HepG2 (cell line): ENCODE measurements at regions not wholly inside any gene's neighbourhood (a gene's known extent, or its start where the extent isn't known, plus 50 kb on each side); places are given as distances from the start of the nearest gene placed in this dataset.

Experiments
- ATAC-seq: fragments of 200-7000 bp; cut with Tn5 transposase; 3 replicates; pipeline ENCODE4 v1.9.1; 2020; ENCODE audit warnings: mild to moderate bottlenecking, moderate library complexity
- BruUV-seq: library from RNA; stranded (reverse); fragments of 400-500 nt; replicated peaks from 2 replicates; lab custom pipeline; 2021; lab: Mats Ljungman, UMichigan
- CTCF ChIA-PET: fragments of 300-600 bp; formaldehyde crosslinking; extraction: SDS; loops from one replicate; lab custom pipeline; 2021; ENCODE audit warnings: low total read pairs, inconsistent platforms, low intra/inter-chr PET ratio; lab: Yijun Ruan, JAX
- POLR2A ChIA-PET: fragments of 350-600 bp; sonication (Branson Sonifier 250); formaldehyde crosslinking; loops from one replicate; lab custom pipeline; 2020; ENCODE audit warnings: antibody characterized with exemption, inconsistent platforms; lab: Yijun Ruan, JAX
- DNase-seq: peaks from one replicate; pipeline ENCODE4 v3.0.0-alpha.2; 2015; ENCODE audit warnings: low spot score
- FAIRE-seq: peaks from 3 replicates; lab custom pipeline; 2011; peaks lifted over from hg19 to GRCh38; lab: Jason Lieb, UNC
- H2AFZ ChIP-seq: one replicate; pipeline ENCODE4 v1.6.1; 2011; ENCODE audit warnings: low read length, inconsistent platforms
- H3K27ac ChIP-seq: fragments of 300-600 bp; 3 replicates; pipeline ENCODE4 v1.8.0; 2011; ENCODE audit warnings: mixed run types, mild to moderate bottlenecking, mixed read lengths, low read length, inconsistent platforms; ENCODE audit not compliant: insufficient read depth; ENCODE audit errors: extremely low read length
- H3K27me3 ChIP-seq, 2 experiments: fragments of 200-600 bp in 1 of 2; 2 replicates in 1 of 2; 3 replicates in 1 of 2; pipeline versions ENCODE4 v1.6.0 to v1.8.0; 2011; ENCODE audit warnings: low read length in 2 of 2, mild to moderate bottlenecking in 2 of 2, moderate library complexity in 2 of 2, inconsistent platforms in 1 of 2; ENCODE audit not compliant: insufficient read depth in 2 of 2, control insufficient read depth in 1 of 2
- H3K36me3 ChIP-seq, 2 experiments: fragments of 200-600 bp in 1 of 2; replicated peaks in 1 of 2; 2 replicates in 1 of 2; 3 replicates in 1 of 2; pipeline versions ENCODE4 v1.5.1 to v1.8.0; 2011; ENCODE audit warnings: low read length in 2 of 2, inconsistent platforms in 1 of 2; ENCODE audit not compliant: insufficient read depth in 2 of 2, control insufficient read depth in 1 of 2
- H3K4me1 ChIP-seq: 2 replicates; pipeline ENCODE4 v1.5.1; 2012; ENCODE audit warnings: low read length, inconsistent platforms; ENCODE audit not compliant: insufficient read depth
- H3K4me2 ChIP-seq: 2 replicates; pipeline ENCODE4 v1.6.0; 2011; ENCODE audit warnings: low read depth, low read length, inconsistent platforms
- H3K4me3 ChIP-seq, 3 experiments: fragments of 200-600 bp in 1 of 3; sonication (generic), shearing (Covaris generic) in 1 of 3; replicated peaks in 1 of 3; 2 replicates each; pipeline ENCODE4 v1.5.1; 2011 to 2016; ENCODE audit warnings: low read length in 3 of 3, inconsistent platforms in 2 of 3, low read depth in 2 of 3, mild to moderate bottlenecking in 2 of 3, control low read depth in 1 of 3, mixed read lengths in 1 of 3; ENCODE audit not compliant: insufficient read depth in 1 of 3
- H3K79me2 ChIP-seq: one replicate; pipeline ENCODE4 v1.6.1; 2011; ENCODE audit warnings: low read length, inconsistent platforms; ENCODE audit not compliant: insufficient read depth
- H3K9ac ChIP-seq: 2 replicates; pipeline ENCODE4 v1.6.0; 2011; ENCODE audit warnings: mild to moderate bottlenecking, low read depth, low read length, inconsistent platforms; ENCODE audit not compliant: insufficient read depth
- H3K9me3 ChIP-seq: 2 replicates; pipeline ENCODE4 v1.5.1; 2012; ENCODE audit warnings: mild to moderate bottlenecking, low read length
- H4K20me1 ChIP-seq: 2 replicates; pipeline ENCODE4 v1.6.0; 2011; ENCODE audit warnings: inconsistent platforms, mild to moderate bottlenecking, low read length, moderate library complexity; ENCODE audit not compliant: insufficient read depth
- AKAP8 ChIP-seq: sonication (generic); formaldehyde crosslinking; IDR thresholded peaks from 2 replicates; pipeline ENCODE4 v1.5.1; 2020; ENCODE audit warnings: mild to moderate bottlenecking, missing genetic modification reagents
- ATF7 ChIP-seq, 2 experiments: fragments of 450-650 bp in 1 of 2; sonication (generic) in 1 of 2; formaldehyde crosslinking in 1 of 2; IDR thresholded peaks; 2 replicates each; pipeline versions ENCODE4 v1.4.0 to v1.6.1; 2016 to 2020; ENCODE audit warnings: antibody characterized with exemption in 1 of 2, mild to moderate bottlenecking in 1 of 2, missing genetic modification reagents in 1 of 2
- PCBP1 ChIP-seq: fragments of 200-400 bp; formaldehyde crosslinking; IDR thresholded peaks from 2 replicates; pipeline ENCODE4 v1.6.1; 2017; ENCODE audit warnings: mild to moderate bottlenecking, low read depth, low read length, borderline replicate concordance
- POGZ ChIP-seq: sonication (generic); formaldehyde crosslinking; IDR thresholded peaks from 2 replicates; pipeline ENCODE4 v1.4.0; 2020; ENCODE audit warnings: mild to moderate bottlenecking, missing genetic modification reagents
- ZBTB38 ChIP-seq: sonication (generic); formaldehyde crosslinking; IDR thresholded peaks from 2 replicates; pipeline ENCODE4 v1.5.1; 2020; ENCODE audit warnings: mild to moderate bottlenecking, missing genetic modification reagents
- ZNF788 ChIP-seq: sonication (generic); formaldehyde crosslinking; IDR thresholded peaks from 2 replicates; pipeline ENCODE4 v1.5.0; 2020; ENCODE audit warnings: mild to moderate bottlenecking, missing genetic modification reagents, borderline replicate concordance
- WGBS: methylation state at CpG from one replicate; pipeline ENCODE4 v1.1.6; 2017; ENCODE audit warnings: low lambda C conversion rate; 5-methylcytosine and 5-hydroxymethylcytosine counted together
- in situ Hi-C: cut with HindIII; loops from 2 replicates; pipeline ENCODE4 v1.10.0; 2017; ENCODE audit warnings: low pct_unique_long_range_greater_than_20kb; ENCODE audit not compliant: extremely low pct_ligation_motif_present
- intact Hi-C: fragments of 100-400 bp; cut with micrococcal nuclease; formaldehyde crosslinking; loops from one replicate; pipeline ENCODE4 v1.10.0; 2022; ENCODE audit not compliant: unreplicated experiment
- TF ChIP-seq, protein P1 (sequence below): sonication (generic); formaldehyde crosslinking; IDR thresholded peaks from 2 replicates; pipeline ENCODE4 v1.8.0; 2022; ENCODE audit warnings: missing genetic modification reagents, mild to moderate bottlenecking, inconsistent platforms, borderline replicate concordance
- TF ChIP-seq, protein P2 (sequence below): sonication (generic); formaldehyde crosslinking; IDR thresholded peaks from 2 replicates; pipeline ENCODE4 v1.4.0; 2020; ENCODE audit warnings: mild to moderate bottlenecking, missing genetic modification reagents

DNA sequence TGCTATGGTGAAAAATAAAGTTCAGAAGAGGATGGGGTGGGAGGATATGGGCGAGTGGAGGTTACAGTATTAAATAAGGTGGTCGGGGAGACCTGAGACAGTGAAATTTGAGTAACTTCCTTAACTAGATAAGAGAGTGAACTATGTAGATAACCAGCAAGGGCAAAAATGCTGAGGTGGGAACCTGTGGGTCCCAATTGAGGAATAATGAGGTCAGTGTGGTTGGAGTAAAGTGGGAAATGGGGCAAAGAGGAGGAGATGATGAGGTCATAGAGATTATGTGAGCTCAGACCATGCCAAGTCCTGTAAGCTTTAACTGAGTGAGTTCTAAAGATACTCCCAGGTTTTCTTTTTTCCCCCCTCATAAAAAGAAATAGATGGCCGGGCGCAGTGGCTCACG is 614.6 kb upstream of the PLXNA2 start:
- H3K4me1 ChIP-seq, result no peaks in the 10 kb centered on the region
- no peak overlapping the region for H3K27ac ChIP-seq
- H3K4me2 ChIP-seq, result no peak overlapping the region
- peaks cover 11% of the 10 kb centered on the region for H3K9me3 ChIP-seq
- TF ChIP-seq, protein P1, sequence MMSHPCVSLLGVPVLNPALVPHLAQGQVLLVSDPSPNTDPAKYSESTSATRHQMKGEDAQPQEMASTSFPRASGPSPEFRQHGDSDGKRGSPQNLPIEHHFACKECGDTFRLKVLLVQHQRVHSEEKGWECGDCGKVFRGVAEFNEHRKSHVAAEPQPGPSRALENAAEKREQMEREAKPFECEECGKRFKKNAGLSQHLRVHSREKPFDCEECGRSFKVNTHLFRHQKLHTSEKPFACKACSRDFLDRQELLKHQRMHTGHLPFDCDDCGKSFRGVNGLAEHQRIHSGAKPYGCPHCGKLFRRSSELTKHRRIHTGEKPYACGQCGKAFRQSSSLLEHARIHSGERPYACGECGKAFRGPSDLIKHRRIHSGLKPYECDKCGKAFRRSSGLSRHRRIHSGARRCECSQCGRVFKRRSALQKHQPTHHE, result no peak
- TF ChIP-seq ATF7 (IDR thresholded peaks at IDR 0.05) (peak; percentile 49), ATF7 (CRISPR knock-in tag; IDR thresholded peaks at IDR 0.05) (no peak)
- CTCF ChIA-PET, result no interaction called here
- intact Hi-C loops, result no loop called here
- no TSS peak for BruUV-seq
- in situ Hi-C loops, result no loop called here
- no peaks in the 10 kb centered on the region for H3K36me3 ChIP-seq
- H4K20me1 ChIP-seq, result no peaks in the 10 kb centered on the region
- no peak overlapping the region for H2AFZ ChIP-seq
- no peaks in the 10 kb centered on the region for H3K79me2 ChIP-seq
- no peak overlapping the region for H3K9ac ChIP-seq
- POLR2A ChIA-PET, result no interaction called here
- 29% methylated on average over 4 of the region's 5 CpGs for WGBS
- FAIRE-seq (no peak), ATAC-seq (no peak), DNase-seq (no peak)
- no peak overlapping the region for H3K4me3 ChIP-seq
- H3K27me3 ChIP-seq, result no peaks in the 10 kb centered on the region; a peak in 1 of 5 replicates

DNA sequence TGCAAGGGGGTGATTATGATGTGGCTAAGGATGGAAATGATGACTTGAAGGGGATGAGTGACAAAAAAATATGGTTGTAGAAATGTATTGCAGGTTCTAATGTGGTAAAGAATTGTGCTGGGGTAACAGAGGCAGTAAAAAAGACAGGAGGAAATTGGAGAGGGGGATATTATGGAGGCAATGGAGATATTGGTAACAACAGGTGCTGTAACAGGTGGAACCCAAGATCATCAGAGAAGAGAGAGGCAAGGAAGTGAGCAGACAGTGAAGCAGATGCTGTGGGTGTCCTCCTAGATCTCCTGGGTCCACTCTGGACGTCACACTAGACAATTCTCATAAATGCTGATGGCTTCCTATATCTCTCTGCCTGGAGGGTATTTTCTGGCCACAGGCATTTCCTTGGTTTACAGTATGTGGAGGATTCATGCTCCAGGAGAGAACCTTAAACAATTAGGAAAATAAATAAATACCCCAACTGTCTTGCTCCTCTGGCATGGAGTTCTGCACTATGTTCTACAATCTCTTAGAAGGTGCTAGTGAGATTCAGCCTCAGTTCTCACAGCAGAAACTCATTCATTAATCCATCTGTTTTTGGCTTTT is 620.3 kb upstream of the PLXNA2 start:
- no TSS peak for BruUV-seq
- in situ Hi-C loops, result no loop called here
- H3K27ac ChIP-seq, result no peak overlapping the region
- FAIRE-seq (no peak), DNase-seq (no peak), ATAC-seq (no peak)
- H2AFZ ChIP-seq, result no peak overlapping the region
- H3K4me1 ChIP-seq, result no peaks in the 10 kb centered on the region
- POLR2A ChIA-PET, result no interaction called here
- WGBS, result 0% methylated on average over 1 of the region's 1 CpG
- H3K36me3 ChIP-seq, result no peaks in the 10 kb centered on the region
- no peaks in the 10 kb centered on the region for H3K27me3 ChIP-seq
- no peak overlapping the region for H3K4me3 ChIP-seq
- TF ChIP-seq ZNF788 (CRISPR knock-in tag) (no peak), POGZ (CRISPR knock-in tag) (no peak), AKAP8 (no peak), ZBTB38 (no peak), PCBP1 (no peak)
- TF ChIP-seq, protein P2, sequence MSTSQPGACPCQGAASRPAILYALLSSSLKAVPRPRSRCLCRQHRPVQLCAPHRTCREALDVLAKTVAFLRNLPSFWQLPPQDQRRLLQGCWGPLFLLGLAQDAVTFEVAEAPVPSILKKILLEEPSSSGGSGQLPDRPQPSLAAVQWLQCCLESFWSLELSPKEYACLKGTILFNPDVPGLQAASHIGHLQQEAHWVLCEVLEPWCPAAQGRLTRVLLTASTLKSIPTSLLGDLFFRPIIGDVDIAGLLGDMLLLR (CRISPR knock-in tag), result no peak
- intact Hi-C loops, result no loop called here
- H3K79me2 ChIP-seq, result no peaks in the 10 kb centered on the region
- CTCF ChIA-PET, result no interaction called here
- H3K9me3 ChIP-seq, result peaks cover 11% of the 10 kb centered on the region
- no peak overlapping the region for H3K9ac ChIP-seq
- no peaks in the 10 kb centered on the region for H4K20me1 ChIP-seq
- no peak overlapping the region for H3K4me2 ChIP-seq
